Lung (tissue), 11 donors: ENCODE measurements at regions not wholly inside any gene's neighbourhood (a gene's known extent, or its start where the extent isn't known, plus 50 kb on each side); places are given as distances from the start of the nearest gene placed in this dataset.

Source experiments
- ATAC-seq: fragments of 200-7000 bp; cut with Tn5 transposase; one replicate; pipeline ENCODE4 v1.9.1; 2020; ENCODE audit warnings: moderate number of reproducible peaks; ENCODE audit not compliant: insufficient read depth, low FRiP score
- DNase-seq, 3 donors: peaks; one replicate each; pipeline ENCODE4 v3.0.0-alpha.2; 2013 to 2017
- H3K27ac ChIP-seq, 2 donors: one replicate each; pipeline ENCODE4 v1.5.1; 2013; ENCODE audit warnings: mild to moderate bottlenecking in 2 of 2, moderate library complexity in 2 of 2, control low read depth in 1 of 2, inconsistent platforms in 1 of 2, low read depth in 1 of 2, low read length in 1 of 2
- H3K27me3 ChIP-seq, 3 donors: one replicate each; pipeline ENCODE4 v1.5.1; 2013; ENCODE audit warnings: low read length in 2 of 3; ENCODE audit not compliant: control insufficient read depth in 3 of 3, insufficient read depth in 3 of 3
- H3K36me3 ChIP-seq, 4 donors: one replicate each; pipeline ENCODE4 v1.5.1; 2013; ENCODE audit warnings: low read length in 4 of 4, mild to moderate bottlenecking in 1 of 4, moderate library complexity in 1 of 4; ENCODE audit not compliant: control insufficient read depth in 4 of 4, insufficient read depth in 4 of 4
- H3K4me1 ChIP-seq, 5 donors: one replicate each; pipeline ENCODE4 v1.5.1; 2013; ENCODE audit warnings: low read length in 5 of 5, mild to moderate bottlenecking in 2 of 5, moderate library complexity in 1 of 5; ENCODE audit not compliant: control insufficient read depth in 5 of 5, insufficient read depth in 5 of 5
- H3K4me3 ChIP-seq: one replicate; pipeline ENCODE4 v1.5.1; 2013; ENCODE audit warnings: mild to moderate bottlenecking, control low read depth, moderate library complexity
- H3K9ac ChIP-seq, 2 donors: one replicate each; pipeline ENCODE4 v1.5.1; 2013; ENCODE audit warnings: low read length in 2 of 2, control low read depth in 1 of 2; ENCODE audit not compliant: insufficient read depth in 1 of 2
- H3K9me3 ChIP-seq, 4 donors: one replicate each; pipeline ENCODE4 v1.5.1; 2013; ENCODE audit warnings: low read length in 3 of 4, mild to moderate bottlenecking in 1 of 4, moderate library complexity in 1 of 4; ENCODE audit not compliant: control insufficient read depth in 4 of 4, insufficient read depth in 3 of 4
- CTCF ChIP-seq: IDR thresholded peaks from 2 replicates; pipeline ENCODE4 v1.5.1; 2012; ENCODE audit warnings: mild to moderate bottlenecking; ENCODE audit errors: control extremely low read depth, extremely low read depth
- WGBS, 2 donors: extraction: QIAGEN DNeasy Blood & Tissue Kit; methylation state at CpG; one replicate each; pipeline ENCODE4 v1.1.7; 2013; 5-methylcytosine and 5-hydroxymethylcytosine counted together
- donor health status: control.
- donor health status: control.
- donor health status: Bipolar disorder and iron deficiency.
- donor health status: healthy.
- donor health status: DM: yes; HTN: yes; CAD: no.

GRCh38 chr5:74446725-74447241, 193.7 kb downstream of the ENC1 start:
- TF ChIP-seq CTCF: no peak
- Histone ChIP-seq H3K9ac (peak overlapping the region in 1 of 2 donors; percentile 14), H3K36me3 (no peaks in the 10 kb centered on the region), H3K27ac (no peak overlapping the region), H3K4me1 (peaks cover 0 to 49% (median 20%) of the 10 kb centered on the region in 5 donors), H3K9me3 (no peaks in the 10 kb centered on the region), H3K27me3 (no peaks in the 10 kb centered on the region), H3K4me3 (no peak overlapping the region)
- ATAC-seq (peak; percentile 47), DNase-seq (peak; percentile 82 to 95 (median 94))
- WGBS, 2 donors: 77 to 85% methylated on average over 12 of the region's 12 CpGs

- DNase-seq (peak in 2 of 3 donors; percentile 42 to 47), ATAC-seq (no peak)
- WGBS, 2 donors: 64 to 72% methylated on average over 3 of the region's 3 CpGs
- Histone ChIP-seq H3K27ac (no peak overlapping the region), H3K4me1 (peaks cover 0 to 33% (median 18%) of the 10 kb centered on the region in 5 donors), H3K9me3 (no peaks in the 10 kb centered on the region), H3K9ac (no peak overlapping the region), H3K27me3 (no peaks in the 10 kb centered on the region), H3K36me3 (no peaks in the 10 kb centered on the region), H3K4me3 (no peak overlapping the region)
- no peak for TF ChIP-seq CTCF
Observed at GRCh38 chr5:74442466-74442865, 198.1 kb downstream of the ENC1 start.

- H3K27ac ChIP-seq: no peak overlapping the region
Observed at GRCh38 chr5:74441616-74442015, 198.9 kb downstream of the ENC1 start.

More at GRCh38 chr5:74441616-74442015, 198.9 kb downstream of the ENC1 start:
- H3K9ac ChIP-seq: no peak overlapping the region
- H3K4me3 ChIP-seq: no peak overlapping the region
- H3K36me3 ChIP-seq: no peaks in the 10 kb centered on the region
- no peaks in the 10 kb centered on the region for H3K27me3 ChIP-seq
- peaks cover 0 to 26% (median 13%) of the 10 kb centered on the region in 5 donors for H3K4me1 ChIP-seq
- TF ChIP-seq CTCF: no peak
- no peaks in the 10 kb centered on the region for H3K9me3 ChIP-seq
- DNase-seq (no peak), ATAC-seq (no peak)
- 73 to 87% methylated on average over 5 of the region's 5 CpGs for WGBS, 2 donors
